IMR-90 (cell line): ENCODE measurements at regions not wholly inside any gene's neighbourhood (a gene's known extent, or its start where the extent isn't known, plus 50 kb on each side); places are given as distances from the start of the nearest gene placed in this dataset.

ENCODE experiments used
- ATAC-seq: fragments of 200-7000 bp; cut with Tn5 transposase; 2 replicates; pipeline ENCODE4 v1.9.1; 2020; ENCODE audit warnings: low read depth, mild to moderate bottlenecking, moderate library complexity
- BruUV-seq: library from RNA; stranded (reverse); fragments of 400-500 nt; replicated peaks from 2 replicates; lab custom pipeline; 2021; lab: Mats Ljungman, UMichigan
- CTCF ChIA-PET: fragments of 300-600 bp; formaldehyde crosslinking; extraction: SDS; loops from one replicate; lab custom pipeline; 2021; ENCODE audit warnings: antibody characterized with exemption; lab: Yijun Ruan, JAX
- POLR2A ChIA-PET: fragments of 300-600 bp; sonication (Branson Sonifier 250); formaldehyde crosslinking; loops from one replicate; lab custom pipeline; 2022; ENCODE audit warnings: antibody characterized with exemption; ENCODE audit not compliant: unreplicated experiment; lab: Charles Lee
- DNase-seq: peaks from one replicate; pipeline ENCODE4 v3.0.0; 2013
- H2AFZ ChIP-seq: replicated peaks from 2 replicates; pipeline ENCODE3; 2013; ENCODE audit warnings: low read length, mild to moderate bottlenecking; ENCODE audit not compliant: poor library complexity
- H2AK5ac ChIP-seq: 2 replicates; pipeline ENCODE4 v1.6.1; 2013; ENCODE audit warnings: low read depth, low read length, inconsistent platforms
- H2AK9ac ChIP-seq: replicated peaks from 2 replicates; pipeline ENCODE3; 2013; ENCODE audit warnings: mild to moderate bottlenecking, low read depth, low read length, moderate library complexity; ENCODE audit not compliant: poor library complexity
- H2BK120ac ChIP-seq: 2 replicates; pipeline ENCODE4 v1.6.1; 2013; ENCODE audit warnings: low read depth, low read length, inconsistent platforms
- H2BK15ac ChIP-seq: 3 replicates; pipeline ENCODE4 v1.6.1; 2013; ENCODE audit warnings: low read depth, low read length, inconsistent platforms
- H2BK20ac ChIP-seq: 2 replicates; pipeline ENCODE4 v1.6.1; 2013; ENCODE audit warnings: low read depth, mild to moderate bottlenecking, inconsistent platforms, low read length, moderate library complexity
- H2BK5ac ChIP-seq: 2 replicates; pipeline ENCODE4 v1.6.1; 2013; ENCODE audit warnings: mild to moderate bottlenecking, low read depth, low read length, inconsistent platforms; ENCODE audit not compliant: poor library complexity, severe bottlenecking
- H3K14ac ChIP-seq: replicated peaks from 2 replicates; pipeline ENCODE4 v1.6.1; 2013; ENCODE audit warnings: low read depth, low read length, inconsistent platforms
- H3K18ac ChIP-seq: 2 replicates; pipeline ENCODE4 v1.6.1; 2013; ENCODE audit warnings: low read depth, low read length, control low read depth
- H3K23ac ChIP-seq: 2 replicates; pipeline ENCODE4 v1.6.1; 2013; ENCODE audit warnings: low read depth, low read length, inconsistent platforms
- H3K27ac ChIP-seq: 2 replicates; pipeline ENCODE4 v1.5.1; 2013; ENCODE audit warnings: mild to moderate bottlenecking, control low read depth, low read length; ENCODE audit not compliant: insufficient read depth
- H3K27me3 ChIP-seq: 2 replicates; pipeline ENCODE4 v1.6.1; 2013; ENCODE audit warnings: low read length; ENCODE audit not compliant: control insufficient read depth, insufficient read depth
- H3K36me3 ChIP-seq: 2 replicates; pipeline ENCODE4 v1.6.1; 2013; ENCODE audit warnings: low read length, mixed read lengths; ENCODE audit not compliant: control insufficient read depth, insufficient read depth
- H3K4ac ChIP-seq: 2 replicates; pipeline ENCODE4 v1.6.1; 2013; ENCODE audit warnings: low read depth, low read length, inconsistent platforms
- H3K4me1 ChIP-seq: 2 replicates; pipeline ENCODE4 v1.6.1; 2013; ENCODE audit warnings: low read length, mixed read lengths; ENCODE audit not compliant: control insufficient read depth, insufficient read depth
- H3K4me2 ChIP-seq: 2 replicates; pipeline ENCODE4 v1.6.1; 2013; ENCODE audit warnings: low read depth, mild to moderate bottlenecking, control low read depth, low read length, moderate library complexity
- H3K4me3 ChIP-seq: 2 replicates; pipeline ENCODE4 v1.5.1; 2013; ENCODE audit warnings: low read depth, mild to moderate bottlenecking, control low read depth, low read length, moderate library complexity; ENCODE audit not compliant: insufficient read depth
- H3K56ac ChIP-seq: 2 replicates; pipeline ENCODE4 v1.6.1; 2013; ENCODE audit warnings: low read length, inconsistent platforms; ENCODE audit not compliant: insufficient read depth; ENCODE audit errors: extremely low read depth
- H3K79me1 ChIP-seq, 2 experiments: 2 replicates each; pipeline ENCODE4 v1.6.1; 2013; ENCODE audit warnings: low read length in 2 of 2, inconsistent platforms in 1 of 2, low read depth in 1 of 2
- H3K9ac ChIP-seq: 2 replicates; pipeline ENCODE4 v1.6.1; 2013; ENCODE audit warnings: low read depth, low read length, control low read depth
- H3K9me1 ChIP-seq: 2 replicates; pipeline ENCODE4 v1.6.1; 2013; ENCODE audit warnings: low read length, inconsistent platforms; ENCODE audit not compliant: insufficient read depth
- H3K9me3 ChIP-seq: 2 replicates; pipeline ENCODE4 v1.6.1; 2013; ENCODE audit warnings: low read length; ENCODE audit not compliant: control insufficient read depth, insufficient read depth
- H4K20me1 ChIP-seq: 2 replicates; pipeline ENCODE4 v1.6.1; 2013; ENCODE audit warnings: low read length, inconsistent platforms; ENCODE audit not compliant: insufficient read depth
- H4K5ac ChIP-seq: 2 replicates; pipeline ENCODE4 v1.6.1; 2013; ENCODE audit warnings: mild to moderate bottlenecking, low read depth, low read length, control low read depth
- H4K8ac ChIP-seq, 2 experiments: 2 replicates each; pipeline ENCODE4 v1.6.1; 2013; ENCODE audit warnings: low read depth in 2 of 2, low read length in 2 of 2, control low read depth in 1 of 2, inconsistent platforms in 1 of 2
- H4K91ac ChIP-seq: 2 replicates; pipeline ENCODE4 v1.6.1; 2013; ENCODE audit warnings: low read depth, low read length, inconsistent platforms; ENCODE audit not compliant: insufficient read depth
- CHD1 ChIP-seq: IDR thresholded peaks from 2 replicates; pipeline ENCODE4 v1.6.1; 2012; ENCODE audit warnings: low read depth, low read length, improper control_type of control experiment
- FOS ChIP-seq: fragments of 150-350 bp; IDR thresholded peaks from 2 replicates; pipeline ENCODE4 v1.6.1; 2016; ENCODE audit warnings: low read depth, low read length
- NFE2L2 ChIP-seq: fragments of 150-350 bp; IDR thresholded peaks from 2 replicates; pipeline ENCODE4 v1.6.1; 2016; ENCODE audit warnings: low read depth, mild to moderate bottlenecking, low read length
- RCOR1 ChIP-seq: IDR thresholded peaks from 2 replicates; pipeline ENCODE4 v1.6.1; 2012; ENCODE audit warnings: mild to moderate bottlenecking, low read length, improper control_type of control experiment; ENCODE audit not compliant: insufficient replicate concordance
- RFX5 ChIP-seq: IDR thresholded peaks from 2 replicates; pipeline ENCODE4 v1.8.0; 2012; ENCODE audit warnings: low read depth, mild to moderate bottlenecking, low read length, moderate library complexity
- SMC3 ChIP-seq: fragments of 150-350 bp; IDR thresholded peaks from 2 replicates; pipeline ENCODE4 v1.6.1; 2016; ENCODE audit warnings: low read depth, mild to moderate bottlenecking, antibody characterized with exemption, low read length, moderate library complexity
- WGBS, 2 experiments: methylation state at CpG; one replicate each; pipeline versions ENCODE4 v1.1.5 to v1.1.7; 2013; ENCODE audit warnings: missing lambda C conversion rate in 2 of 2; ENCODE audit not compliant: insufficient read length in 1 of 2; ENCODE audit errors: extremely low coverage in 2 of 2; 5-methylcytosine and 5-hydroxymethylcytosine counted together
- dilution Hi-C: fragments of 300-500 bp; cut with HindIII; formaldehyde crosslinking; loops from one replicate; pipeline ENCODE4 v1.14.3; 2018; ENCODE audit warnings: low sequenced_read_pairs; ENCODE audit not compliant: unreplicated experiment
- in situ Hi-C: fragments of 300-500 bp; cut with MboI; formaldehyde crosslinking; loops from 3 replicates; pipeline ENCODE4 v1.14.3; 2019; ENCODE audit warnings: low sequenced_read_pairs, inconsistent platforms, mixed read lengths
- intact Hi-C: fragments of 100-400 bp; cut with micrococcal nuclease; formaldehyde crosslinking; loops from 2 replicates; pipeline ENCODE4 v1.10.0; 2022
- TF ChIP-seq, protein P1 (sequence below): fragments of 150-350 bp; IDR thresholded peaks from 2 replicates; pipeline ENCODE4 v1.6.1; 2016; ENCODE audit warnings: low read depth, mild to moderate bottlenecking, low read length, moderate library complexity, borderline replicate concordance
- TF ChIP-seq, protein P2 (sequence below): fragments of 150-350 bp; IDR thresholded peaks from 2 replicates; pipeline ENCODE4 v1.6.1; 2017; ENCODE audit warnings: mild to moderate bottlenecking, antibody characterized with exemption, low read length, low read depth
- TF ChIP-seq, protein P3 (sequence below): conservative IDR thresholded peaks from 2 replicates; pipeline ENCODE4 v1.5.1; 2012; ENCODE audit warnings: mild to moderate bottlenecking, low read depth, low read length, improper control_type of control experiment

DNA sequence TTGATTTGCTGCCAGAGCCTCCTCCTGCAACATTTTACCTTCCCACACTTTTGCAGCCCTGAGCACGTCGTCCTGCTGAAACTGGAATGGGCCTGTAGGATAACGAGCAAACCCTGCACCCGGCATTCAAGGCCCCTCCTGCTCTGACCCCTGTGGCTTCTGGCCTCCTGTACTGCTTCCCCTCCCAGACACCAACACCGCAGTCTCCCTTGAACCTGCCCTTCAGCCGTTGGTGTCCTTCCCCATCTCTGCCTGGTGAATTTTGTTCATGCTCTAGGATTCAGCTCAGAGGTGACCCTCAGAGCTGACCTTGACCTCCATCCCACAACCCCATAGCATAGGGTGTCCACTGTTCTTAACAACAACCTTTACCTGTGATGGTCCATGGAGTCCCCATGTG lies 535.1 kb downstream of the MATN1 start:
- DNase-seq, result no peak
- Histone ChIP-seq H3K36me3 (no peaks in the 10 kb centered on the region), H2AK9ac (no peak overlapping the region), H3K4me1 (peaks cover 1% of the 10 kb centered on the region; the same call in 1 of the 2 replicates), H3K27ac (no peak overlapping the region), H2AK5ac (no peak overlapping the region), H3K14ac (no peak overlapping the region), H3K9ac (no peak overlapping the region), H3K27me3 (no peaks in the 10 kb centered on the region), H3K79me1 (no peaks in the 10 kb centered on the region), H2AFZ (no peak overlapping the region), H4K91ac (no peak overlapping the region), H3K9me1 (no peaks in the 10 kb centered on the region), H4K5ac (no peak overlapping the region), H3K4ac (no peak overlapping the region), H3K4me2 (no peak overlapping the region), H2BK120ac (no peak overlapping the region), H3K9me3 (no peaks in the 10 kb centered on the region), H3K18ac (no peak overlapping the region), H3K4me3 (no peak overlapping the region), H2BK5ac (no peak overlapping the region), H3K23ac (no peak overlapping the region), H2BK15ac (no peak overlapping the region), H3K56ac (no peak overlapping the region), H4K8ac (no peak overlapping the region), H2BK20ac (no peak overlapping the region), H4K20me1 (no peaks in the 10 kb centered on the region)
- no peak for ATAC-seq
- no TSS peak for BruUV-seq
- dilution Hi-C loops (no loop called here), in situ Hi-C loops (no loop called here), intact Hi-C loops (no loop called here)
- ChIA-PET CTCF (no interaction called here), POLR2A (no interaction called here)
- TF ChIP-seq SMC3, result no peak
- no peak for TF ChIP-seq NFE2L2
- no peak for TF ChIP-seq RCOR1
- TF ChIP-seq, protein P1, sequence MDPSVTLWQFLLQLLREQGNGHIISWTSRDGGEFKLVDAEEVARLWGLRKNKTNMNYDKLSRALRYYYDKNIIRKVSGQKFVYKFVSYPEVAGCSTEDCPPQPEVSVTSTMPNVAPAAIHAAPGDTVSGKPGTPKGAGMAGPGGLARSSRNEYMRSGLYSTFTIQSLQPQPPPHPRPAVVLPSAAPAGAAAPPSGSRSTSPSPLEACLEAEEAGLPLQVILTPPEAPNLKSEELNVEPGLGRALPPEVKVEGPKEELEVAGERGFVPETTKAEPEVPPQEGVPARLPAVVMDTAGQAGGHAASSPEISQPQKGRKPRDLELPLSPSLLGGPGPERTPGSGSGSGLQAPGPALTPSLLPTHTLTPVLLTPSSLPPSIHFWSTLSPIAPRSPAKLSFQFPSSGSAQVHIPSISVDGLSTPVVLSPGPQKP, result no peak
- TF ChIP-seq, protein P2, sequence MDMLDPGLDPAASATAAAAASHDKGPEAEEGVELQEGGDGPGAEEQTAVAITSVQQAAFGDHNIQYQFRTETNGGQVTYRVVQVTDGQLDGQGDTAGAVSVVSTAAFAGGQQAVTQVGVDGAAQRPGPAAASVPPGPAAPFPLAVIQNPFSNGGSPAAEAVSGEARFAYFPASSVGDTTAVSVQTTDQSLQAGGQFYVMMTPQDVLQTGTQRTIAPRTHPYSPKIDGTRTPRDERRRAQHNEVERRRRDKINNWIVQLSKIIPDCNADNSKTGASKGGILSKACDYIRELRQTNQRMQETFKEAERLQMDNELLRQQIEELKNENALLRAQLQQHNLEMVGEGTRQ, result no peak
- no peak for TF ChIP-seq FOS
- TF ChIP-seq CHD1, result no peak
- TF ChIP-seq, protein P3, sequence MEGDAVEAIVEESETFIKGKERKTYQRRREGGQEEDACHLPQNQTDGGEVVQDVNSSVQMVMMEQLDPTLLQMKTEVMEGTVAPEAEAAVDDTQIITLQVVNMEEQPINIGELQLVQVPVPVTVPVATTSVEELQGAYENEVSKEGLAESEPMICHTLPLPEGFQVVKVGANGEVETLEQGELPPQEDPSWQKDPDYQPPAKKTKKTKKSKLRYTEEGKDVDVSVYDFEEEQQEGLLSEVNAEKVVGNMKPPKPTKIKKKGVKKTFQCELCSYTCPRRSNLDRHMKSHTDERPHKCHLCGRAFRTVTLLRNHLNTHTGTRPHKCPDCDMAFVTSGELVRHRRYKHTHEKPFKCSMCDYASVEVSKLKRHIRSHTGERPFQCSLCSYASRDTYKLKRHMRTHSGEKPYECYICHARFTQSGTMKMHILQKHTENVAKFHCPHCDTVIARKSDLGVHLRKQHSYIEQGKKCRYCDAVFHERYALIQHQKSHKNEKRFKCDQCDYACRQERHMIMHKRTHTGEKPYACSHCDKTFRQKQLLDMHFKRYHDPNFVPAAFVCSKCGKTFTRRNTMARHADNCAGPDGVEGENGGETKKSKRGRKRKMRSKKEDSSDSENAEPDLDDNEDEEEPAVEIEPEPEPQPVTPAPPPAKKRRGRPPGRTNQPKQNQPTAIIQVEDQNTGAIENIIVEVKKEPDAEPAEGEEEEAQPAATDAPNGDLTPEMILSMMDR, result no peak
- no peak for TF ChIP-seq RFX5
- WGBS, 2 experiments, result 41% methylated on average over 5 of the region's 6 CpGs; no CpG with 5 or more reads in 1 of the 2 experiments
